DOHH2 (cell line): ENCODE measurements at regions not wholly inside any gene's neighbourhood (a gene's known extent, or its start where the extent isn't known, plus 50 kb on each side); places are given as distances from the start of the nearest gene placed in this dataset.

Source experiments
- CTCF ChIP-seq: fragments of 200-600 bp; sonication (generic); IDR thresholded peaks from one replicate; pipeline ENCODE4 v1.5.1; 2014; ENCODE audit warnings: antibody characterized with exemption, mild to moderate bottlenecking, low read depth, low read length; ENCODE audit not compliant: poor library complexity, severe bottlenecking
- EZH2phosphoT487 ChIP-seq: fragments of 200-600 bp; sonication (generic); IDR thresholded peaks from 2 replicates; pipeline ENCODE4 v1.6.1; 2017; ENCODE audit warnings: borderline replicate concordance, mild to moderate bottlenecking, antibody characterized with exemption, low read length, moderate library complexity, mixed read lengths

GRCh38 chr6:21491955-21492354, 101.6 kb upstream of the SOX4 start:
- no peak for TF ChIP-seq EZH2phosphoT487
- no peak for TF ChIP-seq CTCF
